ENCODE measurements at regions not wholly inside any gene's neighbourhood (a gene's known extent, or its start where the extent isn't known, plus 50 kb on each side); places are given as distances from the start of the nearest gene placed in this dataset.

GRCh38 chr6:67412035-67412434 is 1223.0 kb upstream of the ADGRB3 start:
- TF ChIP-seq, protein P1, sequence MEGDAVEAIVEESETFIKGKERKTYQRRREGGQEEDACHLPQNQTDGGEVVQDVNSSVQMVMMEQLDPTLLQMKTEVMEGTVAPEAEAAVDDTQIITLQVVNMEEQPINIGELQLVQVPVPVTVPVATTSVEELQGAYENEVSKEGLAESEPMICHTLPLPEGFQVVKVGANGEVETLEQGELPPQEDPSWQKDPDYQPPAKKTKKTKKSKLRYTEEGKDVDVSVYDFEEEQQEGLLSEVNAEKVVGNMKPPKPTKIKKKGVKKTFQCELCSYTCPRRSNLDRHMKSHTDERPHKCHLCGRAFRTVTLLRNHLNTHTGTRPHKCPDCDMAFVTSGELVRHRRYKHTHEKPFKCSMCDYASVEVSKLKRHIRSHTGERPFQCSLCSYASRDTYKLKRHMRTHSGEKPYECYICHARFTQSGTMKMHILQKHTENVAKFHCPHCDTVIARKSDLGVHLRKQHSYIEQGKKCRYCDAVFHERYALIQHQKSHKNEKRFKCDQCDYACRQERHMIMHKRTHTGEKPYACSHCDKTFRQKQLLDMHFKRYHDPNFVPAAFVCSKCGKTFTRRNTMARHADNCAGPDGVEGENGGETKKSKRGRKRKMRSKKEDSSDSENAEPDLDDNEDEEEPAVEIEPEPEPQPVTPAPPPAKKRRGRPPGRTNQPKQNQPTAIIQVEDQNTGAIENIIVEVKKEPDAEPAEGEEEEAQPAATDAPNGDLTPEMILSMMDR (IDR thresholded peaks at IDR 0.05; ENCODE audit: low read depth, low read length), result no peak
- no peak for TF ChIP-seq EZH2phosphoT487 (IDR thresholded peaks at IDR 0.05; ENCODE audit: low read depth)
